Fibroblast of the aortic adventitia (primary cell): ENCODE measurements at regions not wholly inside any gene's neighbourhood (a gene's known extent, or its start where the extent isn't known, plus 50 kb on each side); places are given as distances from the start of the nearest gene placed in this dataset.

Experiments
- DNase-seq: peaks from one replicate; pipeline ENCODE4 v3.0.0-alpha.2; 2010; ENCODE audit warnings: low read depth
- H3K4me3 ChIP-seq: 2 replicates; pipeline ENCODE4 v1.5.1; 2011; ENCODE audit warnings: low read depth, mild to moderate bottlenecking, control low read depth, low read length, moderate library complexity
- CTCF ChIP-seq: IDR thresholded peaks from 2 replicates; pipeline ENCODE4 v1.5.1; 2011; ENCODE audit warnings: mild to moderate bottlenecking, low read length, control low read depth, inconsistent platforms; ENCODE audit not compliant: insufficient read depth

GRCh38 chr12:30442461-30442860, 253.2 kb downstream of the IPO8 start:
- no peak overlapping the region for H3K4me3 ChIP-seq
- no peak for DNase-seq
- no peak for TF ChIP-seq CTCF

GRCh38 chr12:30440826-30441602, 254.7 kb downstream of the IPO8 start:
- peak; percentile 40 for DNase-seq
- TF ChIP-seq CTCF: peak; percentile 76
- no peak overlapping the region for H3K4me3 ChIP-seq

- H3K4me3 ChIP-seq: no peak overlapping the region
- TF ChIP-seq CTCF: no peak
- no peak for DNase-seq
These were observed 256.5 kb downstream of the IPO8 start for GRCh38 chr12:30439201-30439600.

- TF ChIP-seq CTCF: no peak
- peak; percentile 47 for DNase-seq
- no peak overlapping the region for H3K4me3 ChIP-seq
These were observed 257.0 kb downstream of the IPO8 start for GRCh38 chr12:30438601-30439041.

GRCh38 chr12:30437616-30438015, 258.1 kb downstream of the IPO8 start:
- TF ChIP-seq CTCF: no peak
- DNase-seq: peak; percentile 44
- no peak overlapping the region for H3K4me3 ChIP-seq

- no peak overlapping the region for H3K4me3 ChIP-seq
- DNase-seq: no peak
- no peak for TF ChIP-seq CTCF
These were observed 258.6 kb downstream of the IPO8 start for GRCh38 chr12:30437044-30437443.

- DNase-seq: no peak
- H3K4me3 ChIP-seq: no peak overlapping the region
- no peak for TF ChIP-seq CTCF
These were observed 267.6 kb downstream of the IPO8 start for GRCh38 chr12:30428098-30428497.
